H9 (cell line): ENCODE measurements at regions not wholly inside any gene's neighbourhood (a gene's known extent, or its start where the extent isn't known, plus 50 kb on each side); places are given as distances from the start of the nearest gene placed in this dataset.

Source experiments
- DNase-seq: peaks from one replicate; pipeline ENCODE4 v3.0.0-alpha.2; 2017
- H2AFZ ChIP-seq: one replicate; pipeline ENCODE4 v1.6.1; 2013; ENCODE audit warnings: mild to moderate bottlenecking, low read length, control low read depth, moderate library complexity
- H2AK5ac ChIP-seq: 2 replicates; pipeline ENCODE4 v1.6.1; 2013; ENCODE audit warnings: low read length, control low read depth, mixed read lengths; ENCODE audit not compliant: insufficient read length
- H2BK120ac ChIP-seq: one replicate; pipeline ENCODE4 v1.6.1; 2013; ENCODE audit warnings: low read depth, mild to moderate bottlenecking, low read length, control low read depth, inconsistent platforms; ENCODE audit not compliant: poor library complexity, severe bottlenecking
- H2BK12ac ChIP-seq: 2 replicates; pipeline ENCODE4 v1.6.1; 2013; ENCODE audit warnings: low read length, control low read depth, mixed read lengths, low read depth; ENCODE audit not compliant: insufficient read length
- H2BK15ac ChIP-seq: 2 replicates; pipeline ENCODE4 v1.6.1; 2013; ENCODE audit warnings: low read depth, low read length, control low read depth
- H2BK20ac ChIP-seq: one replicate; pipeline ENCODE4 v1.6.1; 2013; ENCODE audit warnings: low read depth, mild to moderate bottlenecking, low read length, control low read depth, inconsistent platforms; ENCODE audit not compliant: poor library complexity, severe bottlenecking
- H2BK5ac ChIP-seq: 2 replicates; pipeline ENCODE4 v1.6.1; 2013; ENCODE audit warnings: low read length, control low read depth, mixed read lengths; ENCODE audit not compliant: insufficient read length
- H3K14ac ChIP-seq: 2 replicates; pipeline ENCODE4 v1.6.1; 2013; ENCODE audit warnings: low read length, control low read depth; ENCODE audit not compliant: insufficient read depth
- H3K18ac ChIP-seq: 2 replicates; pipeline ENCODE4 v1.6.1; 2013; ENCODE audit warnings: low read depth, mild to moderate bottlenecking, mixed read lengths, low read length, control low read depth; ENCODE audit not compliant: insufficient read length
- H3K23ac ChIP-seq: 2 replicates; pipeline ENCODE4 v1.6.1; 2013; ENCODE audit warnings: low read length, control low read depth, mixed read lengths, low read depth; ENCODE audit not compliant: insufficient read length
- H3K23me2 ChIP-seq: 2 replicates; pipeline ENCODE4 v1.6.1; 2013; ENCODE audit warnings: low read depth, mild to moderate bottlenecking, mixed read lengths, low read length, control low read depth; ENCODE audit not compliant: insufficient read length, poor library complexity, severe bottlenecking
- H3K27ac ChIP-seq: 2 replicates; pipeline ENCODE4 v1.5.1; 2013; ENCODE audit warnings: low read length, control low read depth, mixed read lengths, low read depth; ENCODE audit not compliant: insufficient read length
- H3K27me3 ChIP-seq: 2 replicates; pipeline ENCODE4 v1.6.1; 2013; ENCODE audit warnings: low read length, control low read depth, inconsistent platforms; ENCODE audit not compliant: insufficient read depth
- H3K4ac ChIP-seq: 2 replicates; pipeline ENCODE4 v1.6.1; 2013; ENCODE audit warnings: low read depth, mild to moderate bottlenecking, control low read depth, inconsistent platforms, low read length, moderate library complexity
- H3K4me1 ChIP-seq: 2 replicates; pipeline ENCODE4 v1.6.1; 2013; ENCODE audit warnings: low read length, control low read depth, inconsistent platforms; ENCODE audit not compliant: insufficient read depth
- H3K4me2 ChIP-seq: 2 replicates; pipeline ENCODE4 v1.6.1; 2013; ENCODE audit warnings: low read length, control low read depth, mixed read lengths; ENCODE audit not compliant: insufficient read length, insufficient read depth
- H3K56ac ChIP-seq: 2 replicates; pipeline ENCODE4 v1.6.1; 2013; ENCODE audit warnings: low read depth, mild to moderate bottlenecking, mixed read lengths, low read length, control low read depth; ENCODE audit not compliant: insufficient read length
- H3K79me1 ChIP-seq: 2 replicates; pipeline ENCODE4 v1.6.1; 2013; ENCODE audit warnings: low read depth, mild to moderate bottlenecking, moderate library complexity, low read length, control low read depth, inconsistent platforms; ENCODE audit not compliant: insufficient read depth, poor library complexity, severe bottlenecking
- H3K79me2 ChIP-seq: 2 replicates; pipeline ENCODE4 v1.6.1; 2013; ENCODE audit warnings: low read length, control low read depth, inconsistent platforms; ENCODE audit not compliant: insufficient read depth
- H3K9ac ChIP-seq: 2 replicates; pipeline ENCODE4 v1.6.1; 2013; ENCODE audit warnings: low read length, control low read depth, mixed read lengths; ENCODE audit not compliant: insufficient read length; ENCODE audit errors: extremely low read depth
- H3K9me3 ChIP-seq: one replicate; pipeline ENCODE4 v1.6.1; 2013; ENCODE audit warnings: low read depth, low read length, inconsistent platforms; ENCODE audit not compliant: control insufficient read depth
- H3T11ph ChIP-seq: one replicate; pipeline ENCODE4 v1.6.1; 2013; ENCODE audit warnings: mild to moderate bottlenecking, low read length, control low read depth, inconsistent platforms
- H4K20me1 ChIP-seq: one replicate; pipeline ENCODE4 v1.6.1; 2013; ENCODE audit not compliant: control insufficient read depth, insufficient read length, insufficient read depth
- H4K5ac ChIP-seq: 2 replicates; pipeline ENCODE4 v1.6.1; 2013; ENCODE audit warnings: low read depth, mild to moderate bottlenecking, mixed read lengths, low read length, control low read depth; ENCODE audit not compliant: insufficient read length
- H4K8ac ChIP-seq: replicated peaks from 2 replicates; pipeline ENCODE4 v1.6.1; 2013; ENCODE audit warnings: low read length, control low read depth, mixed read lengths, low read depth; ENCODE audit not compliant: insufficient read length
- H4K91ac ChIP-seq: 2 replicates; pipeline ENCODE4 v1.6.1; 2013; ENCODE audit warnings: low read depth, mild to moderate bottlenecking, moderate library complexity, mixed read lengths, low read length, control low read depth; ENCODE audit not compliant: insufficient read length
- H3K27ac Mint-ChIP-seq, 3 experiments: 2 replicates in 2 of 3; 3 replicates in 1 of 3; pipeline ENCODE4 v1.8.0; 2020 to 2021; ENCODE audit warnings: mixed read lengths in 3 of 3, mild to moderate bottlenecking in 1 of 3, moderate library complexity in 1 of 3
- H3K27me3 Mint-ChIP-seq: 2 replicates; pipeline ENCODE4 v1.8.0; 2021; ENCODE audit warnings: low read depth, mild to moderate bottlenecking, moderate library complexity, mixed read lengths
- H3K36me3 Mint-ChIP-seq, 3 experiments: 2 replicates in 2 of 3; 3 replicates in 1 of 3; pipeline ENCODE4 v1.8.0; 2020 to 2021; ENCODE audit warnings: low read depth in 3 of 3, mixed read lengths in 3 of 3; ENCODE audit not compliant: insufficient read depth in 1 of 3
- H3K4me1 Mint-ChIP-seq, 2 experiments: 2 replicates each; pipeline ENCODE4 v1.8.0; 2020; ENCODE audit warnings: mixed read lengths in 2 of 2
- H3K4me3 Mint-ChIP-seq, 2 experiments: 2 replicates in 1 of 2; 3 replicates in 1 of 2; pipeline ENCODE4 v1.8.0; 2020 to 2021; ENCODE audit warnings: mild to moderate bottlenecking in 2 of 2, mixed read lengths in 2 of 2, moderate library complexity in 1 of 2
- H3K9me3 Mint-ChIP-seq, 2 experiments: 2 replicates in 1 of 2; 3 replicates in 1 of 2; pipeline ENCODE4 v1.8.0; 2020; ENCODE audit warnings: mild to moderate bottlenecking in 2 of 2, mixed read lengths in 2 of 2, moderate library complexity in 1 of 2
- CTCF ChIP-seq: fragments of 200-600 bp; sonication (generic); conservative IDR thresholded peaks from 3 replicates; pipeline ENCODE4 v1.8.0; 2021; ENCODE audit warnings: antibody characterized with exemption, mild to moderate bottlenecking
- WGBS: extraction: QIAGEN DNeasy Blood & Tissue Kit; methylation state at CpG from one replicate; pipeline ENCODE4 v1.1.7; 2013; ENCODE audit warnings: missing lambda C conversion rate, low lambda C conversion rate, mixed read lengths; ENCODE audit not compliant: insufficient read length; ENCODE audit errors: extremely low coverage; 5-methylcytosine and 5-hydroxymethylcytosine counted together

GRCh38 chr15:95741830-95742229 lies 588.7 kb upstream of the NR2F2 start:
- Mint-ChIP-seq H3K27ac (no peak overlapping the region), H3K9me3 (no peaks in the 10 kb centered on the region), H3K4me1 (no peaks in the 10 kb centered on the region), H3K36me3 (no peaks in the 10 kb centered on the region), H3K4me3 (no peak overlapping the region), H3K27me3 (peaks cover 1% of the 10 kb centered on the region; the same call in 1 of the 2 replicates)
- Histone ChIP-seq H3K14ac (no peak overlapping the region), H4K20me1 (no peaks in the 10 kb centered on the region), H3T11ph (no peak overlapping the region), H3K79me1 (no peaks in the 10 kb centered on the region), H2AFZ (no peak overlapping the region), H4K5ac (no peak overlapping the region), H2BK5ac (no peak overlapping the region), H4K8ac (no peak overlapping the region), H2AK5ac (no peak overlapping the region), H3K9me3 (no peaks in the 10 kb centered on the region), H3K79me2 (no peaks in the 10 kb centered on the region), H3K27ac (no peak overlapping the region), H3K9ac (no peak overlapping the region), H3K56ac (no peak overlapping the region), H4K91ac (no peak overlapping the region), H3K4me2 (no peak overlapping the region), H3K23ac (no peak overlapping the region), H2BK20ac (no peak overlapping the region), H3K4me1 (no peaks in the 10 kb centered on the region), H2BK15ac (no peak overlapping the region), H3K27me3 (no peaks in the 10 kb centered on the region), H3K23me2 (no peaks in the 10 kb centered on the region), H2BK12ac (no peak overlapping the region), H3K18ac (no peak overlapping the region), H2BK120ac (no peak overlapping the region), H3K4ac (no peak overlapping the region)
- no peak for TF ChIP-seq CTCF
- WGBS, result 100% methylated on average over 1 of the region's 4 CpGs
- no peak for DNase-seq
